ENCODE measurements at regions not wholly inside any gene's neighbourhood (a gene's known extent, or its start where the extent isn't known, plus 50 kb on each side); places are given as distances from the start of the nearest gene placed in this dataset.

DNA sequence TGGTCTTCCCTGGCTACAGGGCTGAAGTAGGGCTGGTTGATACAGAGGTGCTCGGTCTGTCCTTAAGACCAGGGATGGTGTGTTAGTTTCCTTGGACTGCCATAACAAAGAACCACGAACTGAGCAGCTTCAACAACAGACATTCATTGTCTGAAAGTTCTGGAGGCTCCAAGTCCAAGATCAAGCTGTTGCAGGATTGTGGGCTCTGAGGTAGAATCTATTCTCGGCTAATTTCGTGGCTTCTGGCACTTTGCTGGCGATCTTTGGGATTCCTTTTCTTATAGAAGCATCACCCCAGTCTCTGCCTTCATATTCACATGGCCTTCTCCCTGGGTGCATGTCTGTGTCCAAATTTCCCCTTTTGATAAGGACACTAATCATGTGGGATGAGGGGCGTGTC lies 112.1 kb upstream of the ITGB1 start:
- TF ChIP-seq, protein P1, sequence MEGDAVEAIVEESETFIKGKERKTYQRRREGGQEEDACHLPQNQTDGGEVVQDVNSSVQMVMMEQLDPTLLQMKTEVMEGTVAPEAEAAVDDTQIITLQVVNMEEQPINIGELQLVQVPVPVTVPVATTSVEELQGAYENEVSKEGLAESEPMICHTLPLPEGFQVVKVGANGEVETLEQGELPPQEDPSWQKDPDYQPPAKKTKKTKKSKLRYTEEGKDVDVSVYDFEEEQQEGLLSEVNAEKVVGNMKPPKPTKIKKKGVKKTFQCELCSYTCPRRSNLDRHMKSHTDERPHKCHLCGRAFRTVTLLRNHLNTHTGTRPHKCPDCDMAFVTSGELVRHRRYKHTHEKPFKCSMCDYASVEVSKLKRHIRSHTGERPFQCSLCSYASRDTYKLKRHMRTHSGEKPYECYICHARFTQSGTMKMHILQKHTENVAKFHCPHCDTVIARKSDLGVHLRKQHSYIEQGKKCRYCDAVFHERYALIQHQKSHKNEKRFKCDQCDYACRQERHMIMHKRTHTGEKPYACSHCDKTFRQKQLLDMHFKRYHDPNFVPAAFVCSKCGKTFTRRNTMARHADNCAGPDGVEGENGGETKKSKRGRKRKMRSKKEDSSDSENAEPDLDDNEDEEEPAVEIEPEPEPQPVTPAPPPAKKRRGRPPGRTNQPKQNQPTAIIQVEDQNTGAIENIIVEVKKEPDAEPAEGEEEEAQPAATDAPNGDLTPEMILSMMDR (optimal IDR thresholded peaks at IDR 0.05 in 1 of 3, IDR thresholded peaks at IDR 0.05 in 1 of 3, conservative IDR thresholded peaks at IDR 0.05 in 1 of 3; ENCODE audit: extremely low read depth in 1 of 3, insufficient read depth in 2 of 3, low read length in 3 of 3) = no peak
- TF ChIP-seq EZH2 (IDR thresholded peaks at IDR 0.05; ENCODE audit: low read length) = no peak
